GM12878 (cell line): ENCODE measurements at regions not wholly inside any gene's neighbourhood (a gene's known extent, or its start where the extent isn't known, plus 50 kb on each side); places are given as distances from the start of the nearest gene placed in this dataset.
A peak's percentile ranks its signal among the peaks of the same experiment; 100 is the strongest.

Experiments used
- ASH2L ChIP-seq: fragments of 300-600, 200-600 bp; sonication (generic); IDR thresholded peaks from 2 replicates; pipeline ENCODE4 v1.6.1; 2017; ENCODE audit warnings: low read depth, mild to moderate bottlenecking, borderline replicate concordance
- CTCF ChIP-seq, 3 experiments: IDR thresholded peaks in 2 of 3; conservative IDR thresholded peaks in 1 of 3; 2 replicates each; pipeline ENCODE4 v1.5.1; 2011; ENCODE audit warnings: low read depth in 3 of 3, low read length in 3 of 3, mild to moderate bottlenecking in 3 of 3, control low read depth in 2 of 3, moderate library complexity in 2 of 3, inconsistent platforms in 1 of 3, mixed read lengths in 1 of 3; ENCODE audit not compliant: control insufficient read depth in 2 of 3, insufficient read depth in 1 of 3; ENCODE audit errors: extremely low read depth in 1 of 3
- FOS ChIP-seq: IDR thresholded peaks from 3 replicates; pipeline ENCODE4 v1.6.1; 2011; ENCODE audit warnings: borderline replicate concordance; ENCODE audit not compliant: insufficient read length; ENCODE audit errors: extremely low read depth
- HCFC1 ChIP-seq: fragments of 150-350 bp; IDR thresholded peaks from 2 replicates; pipeline ENCODE4 v1.6.1; 2014; ENCODE audit warnings: low read length
- IKZF1 ChIP-seq: fragments of 450-650 bp; conservative IDR thresholded peaks from 2 replicates; pipeline ENCODE4 v1.6.1; 2017; ENCODE audit warnings: antibody characterized with exemption, mild to moderate bottlenecking
- IRF3 ChIP-seq: fragments of 450-650 bp; IDR thresholded peaks from 2 replicates; pipeline ENCODE4 v1.6.1; 2014; ENCODE audit warnings: mild to moderate bottlenecking
- KAT2A ChIP-seq: conservative IDR thresholded peaks from 2 replicates; pipeline ENCODE4 v1.6.1; 2011; ENCODE audit warnings: low read depth, low read length; ENCODE audit not compliant: control insufficient read depth
- MEF2A ChIP-seq: IDR thresholded peaks from 2 replicates; pipeline ENCODE4 v1.6.1; 2011; ENCODE audit warnings: low read depth, mild to moderate bottlenecking, low read length, moderate library complexity; ENCODE audit not compliant: insufficient read depth
- MEF2B ChIP-seq: fragments of 450-650 bp; IDR thresholded peaks from 2 replicates; pipeline ENCODE4 v1.6.1; 2018; ENCODE audit warnings: mild to moderate bottlenecking, moderate library complexity; ENCODE audit not compliant: partially characterized antibody, poor library complexity, severe bottlenecking
- POLR2AphosphoS5 ChIP-seq: IDR thresholded peaks from 2 replicates; pipeline ENCODE4 v1.6.1; 2011; ENCODE audit warnings: mild to moderate bottlenecking, low read length, inconsistent platforms
- RELA ChIP-seq: fragments of 450-650 bp; IDR thresholded peaks from 2 replicates; pipeline ENCODE4 v1.8.0; 2014; ENCODE audit warnings: borderline replicate concordance; ENCODE audit not compliant: partially characterized antibody
- SKIL ChIP-seq: fragments of 450-650 bp; IDR thresholded peaks from 2 replicates; pipeline ENCODE4 v1.6.1; 2017; ENCODE audit warnings: mild to moderate bottlenecking, low read depth, inconsistent platforms; ENCODE audit not compliant: poor library complexity, severe bottlenecking
- SMC3 ChIP-seq: IDR thresholded peaks from 2 replicates; pipeline ENCODE4 v1.6.1; 2011; ENCODE audit warnings: low read length, improper control_type of control experiment, borderline replicate concordance
- SREBF2 ChIP-seq: IDR thresholded peaks from 2 replicates; pipeline ENCODE4 v1.6.1; 2012; ENCODE audit warnings: mild to moderate bottlenecking, low read length
- TAF1 ChIP-seq: IDR thresholded peaks from 2 replicates; pipeline ENCODE4 v1.6.1; 2011; ENCODE audit warnings: mild to moderate bottlenecking, low read depth, low read length, borderline replicate concordance
- TCF3 ChIP-seq: IDR thresholded peaks from 2 replicates; pipeline ENCODE4 v1.6.1; 2012; ENCODE audit warnings: low read depth, mild to moderate bottlenecking, low read length, borderline replicate concordance; ENCODE audit not compliant: insufficient read depth
- WRNIP1 ChIP-seq: IDR thresholded peaks from 2 replicates; pipeline ENCODE4 v1.6.1; 2011; ENCODE audit warnings: low read depth, low read length, improper control_type of control experiment, borderline replicate concordance
- ZBED1 ChIP-seq: IDR thresholded peaks from 2 replicates; pipeline ENCODE4 v1.6.1; 2016; ENCODE audit warnings: borderline replicate concordance
- ZBTB4 ChIP-seq: fragments of 450-650 bp; formaldehyde crosslinking; IDR thresholded peaks from 2 replicates; pipeline ENCODE4 v1.4.0; 2022; ENCODE audit warnings: mild to moderate bottlenecking, moderate library complexity
- ZNF24 ChIP-seq: fragments of 450-650 bp; IDR thresholded peaks from 2 replicates; pipeline ENCODE4 v1.6.1; 2017; ENCODE audit warnings: antibody characterized with exemption, mild to moderate bottlenecking
- ZNF622 ChIP-seq: fragments of 450-650 bp; IDR thresholded peaks from 2 replicates; pipeline ENCODE4 v1.6.1; 2017; ENCODE audit warnings: mild to moderate bottlenecking, inconsistent platforms
- ZSCAN29 ChIP-seq: fragments of 450-650 bp; IDR thresholded peaks from 2 replicates; pipeline ENCODE4 v1.6.1; 2017; ENCODE audit warnings: mild to moderate bottlenecking, moderate library complexity

- TF ChIP-seq ZBTB4 (CRISPR knock-in tag): no peak
- TF ChIP-seq IRF3: no peak
- TF ChIP-seq TCF3: no peak
- peak; percentile 50 for TF ChIP-seq IKZF1
- no peak for TF ChIP-seq ASH2L
- no peak for TF ChIP-seq WRNIP1
- no peak for TF ChIP-seq ZSCAN29
- no peak for TF ChIP-seq MEF2A
- TF ChIP-seq SKIL: no peak
- TF ChIP-seq POLR2AphosphoS5: 0 out of 2 replicates have a peak, but pooled peaks have one; percentile 34
- no peak for TF ChIP-seq HCFC1
- TF ChIP-seq ZNF24: no peak
- no peak for TF ChIP-seq FOS
- no peak for TF ChIP-seq KAT2A
- TF ChIP-seq MEF2B: peak; percentile 11
- no peak for TF ChIP-seq TAF1
- no peak for TF ChIP-seq ZNF622
- TF ChIP-seq RELA: peak; percentile 64
- no peak for TF ChIP-seq ZBED1
- TF ChIP-seq SREBF2: no peak
- TF ChIP-seq SMC3: no peak
- peak; percentile 16 to 28 (median 24); a peak in 4 of 6 replicates for TF ChIP-seq CTCF (IDR thresholded peaks at IDR 0.05 in 2 of 3, conservative IDR thresholded peaks at IDR 0.05 in 1 of 3; ENCODE audit: control insufficient read depth in 2 of 3, extremely low read depth in 1 of 3, insufficient read depth in 1 of 3, low read depth in 3 of 3, low read length in 3 of 3)
These were observed 110.8 kb upstream of the ATP11B start (continued) for GRCh38 chr3:182682263-182683241.
